ENCODE measurements at regions not wholly inside any gene's neighbourhood (a gene's known extent, or its start where the extent isn't known, plus 50 kb on each side); places are given as distances from the start of the nearest gene placed in this dataset.

- Histone ChIP-seq H2AFZ (peak overlapping the region; percentile 0; the same call in 1 of the 2 replicates), H4K20me1 (replicated peaks; ENCODE audit: insufficient read depth) (no peaks in the 10 kb centered on the region), H3K4me3 (no peak overlapping the region), H3K79me2 (replicated peaks; ENCODE audit: insufficient read depth) (no peaks in the 10 kb centered on the region), H3K27me3 (ENCODE audit: insufficient read depth) (no peaks in the 10 kb centered on the region), H3K9me2 (ENCODE audit: insufficient read depth) (peaks cover 4% of the 10 kb centered on the region; the same call in 1 of the 2 replicates), H3F3A (replicated peaks; ENCODE audit: low read depth) (no peaks in the 10 kb centered on the region), H3K4me2 (no peak overlapping the region), H3K27ac (ENCODE audit: low read depth) (no peak overlapping the region), H3K36me3 (ENCODE audit: insufficient read depth) (no peaks in the 10 kb centered on the region), H3K4me1 (ENCODE audit: insufficient read depth) (0 out of 2 replicates have a peak, but pooled peaks cover 5% of the 10 kb centered on the region)
- H3K36me3 Mint-ChIP-seq (ENCODE audit: low read depth), result no peaks in the 10 kb centered on the region; the same call in 2 of the 3 replicates
- no peak overlapping the region for H3K4me3 Mint-ChIP-seq
- no peaks in the 10 kb centered on the region for H3K27me3 Mint-ChIP-seq (ENCODE audit: insufficient read depth, low read depth, poor library complexity)
- DNase-seq (ENCODE audit: low spot score), result no peak
- H3K27ac Mint-ChIP-seq, result no peak overlapping the region
- no peaks in the 10 kb centered on the region; the same call in 2 of the 3 replicates for H3K9me3 Mint-ChIP-seq
- peaks cover 27% of the 10 kb centered on the region for H3K4me1 Mint-ChIP-seq
- no peak for TF ChIP-seq POLR2AphosphoS5 (IDR thresholded peaks at IDR 0.05; ENCODE audit: low read depth)
- TF ChIP-seq EZH2phosphoT487 (IDR thresholded peaks at IDR 0.05; ENCODE audit: unreplicated experiment), result no peak
- no peak for TF ChIP-seq STAT1 (IDR thresholded peaks at IDR 0.05; ENCODE audit: unreplicated experiment)
- no peak for TF ChIP-seq JUNB (IDR thresholded peaks at IDR 0.05; ENCODE audit: unreplicated experiment)
- TF ChIP-seq CREB1 (CRISPR knock-in tag; IDR thresholded peaks at IDR 0.05; ENCODE audit: low read depth), result no peak
- no peak for TF ChIP-seq ZNF114 (CRISPR knock-in tag; IDR thresholded peaks at IDR 0.05)
- no peak for TF ChIP-seq REST (IDR thresholded peaks at IDR 0.05; ENCODE audit: unreplicated experiment)
- TF ChIP-seq CTCF (conservative IDR thresholded peaks at IDR 0.05; ENCODE audit: low read depth in 2 of 2), result no peak
- TF ChIP-seq EZH2 (IDR thresholded peaks at IDR 0.05; ENCODE audit: low read depth, unreplicated experiment), result no peak
- TF ChIP-seq ETS1 (IDR thresholded peaks at IDR 0.05), result no peak
- TF ChIP-seq NANOG (IDR thresholded peaks at IDR 0.05; ENCODE audit: borderline replicate concordance), result no peak
- no peak for TF ChIP-seq ZNF462 (CRISPR knock-in tag; IDR thresholded peaks at IDR 0.05)
- no peak for TF ChIP-seq ZNF331 (CRISPR knock-in tag; IDR thresholded peaks at IDR 0.05; ENCODE audit: low read depth)
- no peak for ATAC-seq
Measured at GRCh38 chr1:229105822-229106525, 164.9 kb upstream of the RAB4A start.

All from GM23338 (cell line).